Fibroblast of pulmonary artery (primary cell): ENCODE measurements at regions not wholly inside any gene's neighbourhood (a gene's known extent, or its start where the extent isn't known, plus 50 kb on each side); places are given as distances from the start of the nearest gene placed in this dataset.

Experiments used
- DNase-seq: peaks from one replicate; pipeline ENCODE4 v3.0.0-alpha.2; 2010; ENCODE audit warnings: low read depth
- H3K4me3 ChIP-seq: replicated peaks from 2 replicates; pipeline ENCODE4 v1.5.1; 2011; ENCODE audit warnings: low read depth, mild to moderate bottlenecking, control low read depth, low read length, moderate library complexity
- TF ChIP-seq, protein P1 (sequence below): IDR thresholded peaks from 2 replicates; pipeline ENCODE4 v1.5.1; 2011; ENCODE audit warnings: mild to moderate bottlenecking, control low read depth, low read length, inconsistent platforms; ENCODE audit errors: missing control alignments

DNA sequence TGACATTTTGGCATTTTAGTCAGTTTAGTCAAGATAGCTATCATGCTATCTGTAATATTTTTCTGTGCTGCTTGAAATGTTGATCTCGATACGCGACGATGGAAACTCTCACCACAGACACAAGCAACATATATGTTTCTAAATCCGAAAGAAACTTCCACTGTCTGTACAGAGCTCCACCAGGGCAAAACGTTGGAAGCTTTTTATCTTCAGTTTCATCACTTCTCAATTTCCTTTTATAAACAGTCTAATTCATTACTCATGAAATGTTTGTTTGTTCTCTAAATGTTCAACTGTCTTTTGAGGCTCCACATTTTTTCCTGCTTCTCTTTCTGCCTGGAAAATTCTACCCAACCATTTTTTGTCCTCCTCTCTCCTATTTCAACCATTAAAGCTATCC is 737.6 kb downstream of the SLC16A7 start:
- no peak for DNase-seq
- H3K4me3 ChIP-seq: no peak overlapping the region
- TF ChIP-seq, protein P1, sequence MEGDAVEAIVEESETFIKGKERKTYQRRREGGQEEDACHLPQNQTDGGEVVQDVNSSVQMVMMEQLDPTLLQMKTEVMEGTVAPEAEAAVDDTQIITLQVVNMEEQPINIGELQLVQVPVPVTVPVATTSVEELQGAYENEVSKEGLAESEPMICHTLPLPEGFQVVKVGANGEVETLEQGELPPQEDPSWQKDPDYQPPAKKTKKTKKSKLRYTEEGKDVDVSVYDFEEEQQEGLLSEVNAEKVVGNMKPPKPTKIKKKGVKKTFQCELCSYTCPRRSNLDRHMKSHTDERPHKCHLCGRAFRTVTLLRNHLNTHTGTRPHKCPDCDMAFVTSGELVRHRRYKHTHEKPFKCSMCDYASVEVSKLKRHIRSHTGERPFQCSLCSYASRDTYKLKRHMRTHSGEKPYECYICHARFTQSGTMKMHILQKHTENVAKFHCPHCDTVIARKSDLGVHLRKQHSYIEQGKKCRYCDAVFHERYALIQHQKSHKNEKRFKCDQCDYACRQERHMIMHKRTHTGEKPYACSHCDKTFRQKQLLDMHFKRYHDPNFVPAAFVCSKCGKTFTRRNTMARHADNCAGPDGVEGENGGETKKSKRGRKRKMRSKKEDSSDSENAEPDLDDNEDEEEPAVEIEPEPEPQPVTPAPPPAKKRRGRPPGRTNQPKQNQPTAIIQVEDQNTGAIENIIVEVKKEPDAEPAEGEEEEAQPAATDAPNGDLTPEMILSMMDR: no peak

GRCh38 chr12:60335745-60336144 is 739.9 kb downstream of the SLC16A7 start:
- TF ChIP-seq, protein P1: no peak
- peak; percentile 41 for DNase-seq
- H3K4me3 ChIP-seq: no peak overlapping the region

DNA sequence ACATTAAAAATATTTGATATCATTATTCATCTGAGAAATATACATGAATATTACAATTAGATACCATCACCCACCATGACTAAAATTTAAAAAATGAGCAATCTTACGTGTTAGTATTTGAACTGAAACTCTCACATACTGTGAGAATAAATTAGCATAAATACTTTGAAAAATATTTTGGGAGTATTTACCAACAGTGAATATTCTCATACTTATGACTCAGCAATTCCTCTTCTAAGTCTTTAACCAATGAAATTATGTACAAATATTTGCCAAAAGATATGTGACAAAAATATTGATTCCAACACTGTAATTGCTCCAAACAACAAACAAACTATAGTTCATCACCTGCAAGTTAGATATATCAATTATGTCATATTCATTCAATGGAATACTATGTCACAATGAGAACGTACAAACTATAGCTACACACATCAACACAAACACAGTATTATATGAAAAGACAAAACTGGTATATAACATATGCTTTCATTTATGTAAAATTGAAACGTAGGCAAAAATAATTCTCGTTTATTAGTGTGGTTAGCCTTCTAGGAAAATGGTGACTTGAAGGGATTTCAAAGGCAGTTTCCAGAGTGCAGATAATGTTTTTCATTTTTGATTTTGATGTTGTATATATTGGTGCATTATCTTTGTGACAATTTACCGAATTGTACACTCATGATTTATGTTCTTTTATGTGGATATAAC is 742.2 kb downstream of the SLC16A7 start:
- DNase-seq: no peak
- H3K4me3 ChIP-seq: no peak overlapping the region

GRCh38 chr12:60345442-60345841 is 749.6 kb downstream of the SLC16A7 start:
- no peak for DNase-seq
- H3K4me3 ChIP-seq: no peak overlapping the region
- TF ChIP-seq, protein P1: no peak

More for the DNA sequence above, 742.2 kb downstream of the SLC16A7 start:
- TF ChIP-seq, protein P1: no peak

- no peak for DNase-seq
- TF ChIP-seq, protein P1: no peak
- no peak overlapping the region for H3K4me3 ChIP-seq
Observed at GRCh38 chr12:60349232-60349978, 753.6 kb downstream of the SLC16A7 start.

GRCh38 chr12:60387356-60387755 is 791.5 kb downstream of the SLC16A7 start:
- no peak for DNase-seq
- TF ChIP-seq, protein P1: no peak

More at GRCh38 chr12:60387356-60387755, 791.5 kb downstream of the SLC16A7 start:
- no peak overlapping the region for H3K4me3 ChIP-seq
